ENCODE measurements at regions not wholly inside any gene's neighbourhood (a gene's known extent, or its start where the extent isn't known, plus 50 kb on each side); places are given as distances from the start of the nearest gene placed in this dataset.

GRCh38 chr4:179503976-179504375 lies 2061.7 kb upstream of the AGA start:
- TF ChIP-seq, protein P1, sequence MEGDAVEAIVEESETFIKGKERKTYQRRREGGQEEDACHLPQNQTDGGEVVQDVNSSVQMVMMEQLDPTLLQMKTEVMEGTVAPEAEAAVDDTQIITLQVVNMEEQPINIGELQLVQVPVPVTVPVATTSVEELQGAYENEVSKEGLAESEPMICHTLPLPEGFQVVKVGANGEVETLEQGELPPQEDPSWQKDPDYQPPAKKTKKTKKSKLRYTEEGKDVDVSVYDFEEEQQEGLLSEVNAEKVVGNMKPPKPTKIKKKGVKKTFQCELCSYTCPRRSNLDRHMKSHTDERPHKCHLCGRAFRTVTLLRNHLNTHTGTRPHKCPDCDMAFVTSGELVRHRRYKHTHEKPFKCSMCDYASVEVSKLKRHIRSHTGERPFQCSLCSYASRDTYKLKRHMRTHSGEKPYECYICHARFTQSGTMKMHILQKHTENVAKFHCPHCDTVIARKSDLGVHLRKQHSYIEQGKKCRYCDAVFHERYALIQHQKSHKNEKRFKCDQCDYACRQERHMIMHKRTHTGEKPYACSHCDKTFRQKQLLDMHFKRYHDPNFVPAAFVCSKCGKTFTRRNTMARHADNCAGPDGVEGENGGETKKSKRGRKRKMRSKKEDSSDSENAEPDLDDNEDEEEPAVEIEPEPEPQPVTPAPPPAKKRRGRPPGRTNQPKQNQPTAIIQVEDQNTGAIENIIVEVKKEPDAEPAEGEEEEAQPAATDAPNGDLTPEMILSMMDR (IDR thresholded peaks at IDR 0.05) = no peak
- no peak for TF ChIP-seq POLR2A (IDR thresholded peaks at IDR 0.05)
